Esophagus squamous epithelium (tissue), 4 donors: ENCODE measurements at regions not wholly inside any gene's neighbourhood (a gene's known extent, or its start where the extent isn't known, plus 50 kb on each side); places are given as distances from the start of the nearest gene placed in this dataset.

Experiments
- CTCF ChIP-seq, 6 experiments: fragments of 450-650 bp in 4 of 6; fragments of 200-600 bp in 2 of 6; sonication (generic) in 2 of 6; IDR thresholded peaks; one replicate each; pipeline ENCODE4 v1.5.1; 2016 to 2019; ENCODE audit warnings: antibody characterized with exemption in 6 of 6, mild to moderate bottlenecking in 4 of 6, moderate library complexity in 4 of 6
- POLR2A ChIP-seq, 4 donors: fragments of 450-650 bp; IDR thresholded peaks; one replicate each; pipeline ENCODE4 v1.6.1; 2017; ENCODE audit warnings: antibody characterized with exemption in 4 of 4, mild to moderate bottlenecking in 4 of 4, moderate library complexity in 3 of 4

- TF ChIP-seq CTCF (IDR thresholded peaks at IDR 0.05) (no peak), POLR2A (IDR thresholded peaks at IDR 0.05) (no peak)
Observed at GRCh38 chr10:2119316-2119715, 382.0 kb upstream of the ADARB2 start.
